HG03159 (cell line): ENCODE measurements at regions not wholly inside any gene's neighbourhood (a gene's known extent, or its start where the extent isn't known, plus 50 kb on each side); places are given as distances from the start of the nearest gene placed in this dataset.

ENCODE experiments used
- ATAC-seq: cut with Tn5 transposase; IDR thresholded peaks from one replicate; pipeline ENCODE4 v1.9.1; 2021; ENCODE audit warnings: mild to moderate bottlenecking, moderate library complexity; ENCODE audit not compliant: unreplicated experiment

- no peak for ATAC-seq
Observed at GRCh38 chr16:8519179-8519578, 71.1 kb downstream of the TMEM114 start.

DNA sequence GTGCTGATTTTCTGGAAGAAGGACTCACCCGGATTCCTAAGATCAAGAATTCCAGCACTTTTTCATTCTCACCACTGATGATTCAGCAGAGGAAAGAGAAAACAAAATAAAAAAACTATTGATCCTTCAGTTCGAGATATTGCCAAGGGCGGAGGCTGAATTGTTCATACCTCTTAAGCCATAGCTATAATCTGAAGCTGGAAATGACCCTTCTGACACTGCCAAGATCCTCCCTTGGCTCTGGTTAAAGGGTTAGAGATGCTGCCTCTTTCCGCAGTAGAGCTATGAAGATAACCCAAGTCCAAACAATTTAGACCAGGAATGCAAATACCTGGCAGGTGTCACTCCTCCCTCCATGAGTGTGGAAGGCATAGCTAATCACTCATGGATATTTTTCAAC, 73.0 kb downstream of the TMEM114 start:
- no peak for ATAC-seq

DNA sequence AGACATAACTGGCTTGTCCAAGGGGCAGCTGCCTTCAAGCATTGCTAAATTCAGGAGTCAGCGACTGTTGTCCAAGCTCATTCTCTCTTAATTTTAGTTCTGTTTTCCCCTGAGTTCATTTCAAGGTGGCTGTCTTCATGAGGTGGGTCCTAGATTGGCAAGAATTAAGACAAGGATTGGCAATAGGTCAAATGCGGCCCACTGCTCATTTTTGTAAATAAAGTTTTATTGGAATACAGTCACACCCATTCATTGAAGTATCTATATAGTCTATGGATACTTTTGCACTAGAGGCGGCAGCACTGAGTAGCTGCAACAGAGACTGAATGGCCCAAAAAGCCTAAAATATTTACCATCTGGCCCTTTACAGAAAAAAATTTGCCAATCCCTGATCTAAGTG, 73.8 kb downstream of the TMEM114 start:
- ATAC-seq = no peak

DNA sequence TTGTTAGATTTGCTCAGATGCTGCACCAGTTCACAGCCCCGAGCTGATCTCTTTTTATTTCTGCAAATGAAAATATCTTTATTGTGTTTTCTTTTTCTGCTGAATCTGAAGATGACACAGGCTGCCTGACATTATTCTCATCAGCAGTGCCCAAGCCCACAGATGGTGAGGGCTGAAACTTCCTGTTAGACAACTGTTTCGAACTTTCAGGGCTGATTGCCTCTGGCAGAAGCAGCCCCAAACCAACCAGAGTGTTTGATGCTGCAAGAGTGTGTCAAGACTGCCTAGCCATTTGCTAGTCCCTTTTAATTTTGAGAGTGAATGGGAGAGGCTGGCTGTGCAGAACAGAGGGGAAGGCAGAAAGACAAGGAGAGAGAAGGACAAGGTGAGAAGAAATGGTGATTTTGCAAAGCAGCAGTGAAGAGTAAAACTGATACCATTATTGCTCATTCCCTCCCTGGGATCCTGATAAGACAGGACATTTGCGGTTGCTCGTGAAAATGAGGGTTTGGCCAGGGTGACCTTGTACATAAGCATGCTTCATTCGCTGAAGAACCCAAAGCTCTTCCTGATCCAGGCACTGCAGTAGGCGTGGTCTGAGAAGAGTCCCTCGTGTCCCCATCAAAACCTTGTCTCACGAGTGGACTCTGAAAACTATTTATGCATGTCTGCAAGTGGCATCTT, 77.2 kb downstream of the TMEM114 start:
- peak; percentile 61 for ATAC-seq

DNA sequence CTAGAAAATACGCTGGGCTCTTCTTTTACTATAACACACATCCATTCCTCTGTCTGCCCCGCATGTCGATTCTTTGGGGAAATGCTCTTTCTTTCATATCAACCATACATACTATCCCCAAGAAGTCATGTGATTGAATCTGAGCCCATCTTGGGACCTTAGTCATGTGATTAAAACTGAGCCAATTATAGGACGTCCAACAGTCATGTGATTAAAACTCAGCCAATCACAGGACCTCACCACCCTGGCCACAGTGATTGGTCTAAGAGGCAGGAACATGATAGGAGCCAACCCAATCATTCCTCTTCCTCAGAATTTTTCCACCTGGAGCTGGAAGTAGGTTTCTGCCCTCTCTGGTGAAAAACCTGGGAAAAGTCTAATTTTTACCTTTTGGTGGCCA, 78.8 kb downstream of the TMEM114 start:
- ATAC-seq = no peak

DNA sequence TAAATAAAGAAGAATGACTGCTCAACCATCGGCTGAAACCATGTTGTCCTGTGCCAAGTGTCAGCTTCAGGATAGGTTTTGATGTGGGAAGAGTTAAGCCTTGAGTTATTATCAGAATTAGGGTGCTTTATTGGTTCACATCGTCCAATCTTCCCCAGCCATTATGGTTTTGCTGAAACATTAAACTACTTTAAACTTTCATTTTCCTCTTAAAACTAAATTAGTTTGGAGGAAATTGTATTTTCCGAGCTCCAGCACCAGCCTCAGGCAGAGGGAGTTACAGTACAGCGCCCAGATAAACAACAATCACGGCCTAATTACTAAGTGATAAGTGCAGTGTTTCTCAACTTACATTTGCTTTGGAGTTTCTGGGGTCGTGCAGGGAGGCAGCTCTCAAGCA, 80.2 kb downstream of the TMEM114 start:
- ATAC-seq = no peak

- no peak for ATAC-seq
Observed at GRCh38 chr16:8505327-8505991, 84.9 kb downstream of the TMEM114 start.

GRCh38 chr16:8502446-8502845, 87.9 kb downstream of the TMEM114 start:
- ATAC-seq = no peak

DNA sequence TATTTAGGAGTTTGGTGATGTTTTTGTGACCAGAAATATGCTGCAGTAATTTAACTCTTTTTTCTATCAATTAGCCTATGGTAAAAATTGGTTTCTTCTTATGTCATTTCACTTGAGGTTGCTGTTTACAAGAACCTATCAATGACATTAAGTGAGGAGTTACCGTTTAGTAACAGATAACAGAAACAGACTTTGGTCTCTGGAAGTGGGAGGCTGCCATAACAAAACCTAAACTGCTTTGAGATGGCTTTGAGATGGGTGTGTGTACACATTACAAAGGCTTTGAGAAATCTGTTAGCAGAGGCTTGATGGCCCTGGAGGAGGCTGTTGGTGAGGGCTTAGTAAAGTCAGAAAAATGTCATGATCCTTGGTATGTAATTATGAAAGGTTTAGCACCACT, 90.0 kb downstream of the TMEM114 start:
- no peak for ATAC-seq

DNA sequence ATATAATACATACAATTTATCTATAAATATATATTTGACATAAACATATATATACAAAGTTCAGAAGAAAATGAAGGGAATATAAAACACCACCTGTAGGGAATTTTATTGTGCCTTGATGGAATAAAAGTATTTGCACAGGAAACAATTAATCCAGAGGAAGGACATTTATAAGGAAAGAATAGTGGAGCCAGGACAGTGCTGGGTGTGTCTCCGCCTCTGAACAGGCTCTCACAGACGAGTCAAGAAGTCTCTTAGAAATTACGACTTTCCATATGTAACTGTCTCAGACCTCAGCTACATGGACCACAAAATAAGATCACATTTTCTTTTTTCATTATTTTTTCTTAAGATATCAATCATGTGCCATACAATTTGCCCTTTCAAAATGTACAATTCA, 93.9 kb downstream of the TMEM114 start:
- no peak for ATAC-seq

- no peak for ATAC-seq
Observed at GRCh38 chr16:8493972-8494371, 96.3 kb downstream of the TMEM114 start.

- no peak for ATAC-seq
Observed at GRCh38 chr16:8492690-8493089, 97.6 kb downstream of the TMEM114 start.

DNA sequence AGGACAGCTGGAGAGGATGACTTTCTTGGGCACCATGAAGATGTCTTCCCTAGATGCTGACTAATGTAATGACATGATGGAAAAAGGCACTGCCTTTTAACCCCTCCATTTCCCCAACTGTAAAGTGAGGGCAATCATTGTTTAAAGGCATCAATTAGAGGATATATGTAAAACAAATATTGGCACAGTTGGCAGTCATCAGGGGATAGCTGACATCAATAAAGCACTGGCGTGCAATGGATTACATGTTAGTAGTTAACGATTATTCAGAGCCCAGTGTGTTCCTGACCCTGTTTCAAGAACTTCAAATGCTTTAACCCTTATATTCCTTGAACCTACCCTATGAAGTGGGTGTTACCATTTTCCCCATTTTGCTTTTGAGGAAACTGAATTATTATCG, 100.7 kb downstream of the TMEM114 start:
- no peak for ATAC-seq

DNA sequence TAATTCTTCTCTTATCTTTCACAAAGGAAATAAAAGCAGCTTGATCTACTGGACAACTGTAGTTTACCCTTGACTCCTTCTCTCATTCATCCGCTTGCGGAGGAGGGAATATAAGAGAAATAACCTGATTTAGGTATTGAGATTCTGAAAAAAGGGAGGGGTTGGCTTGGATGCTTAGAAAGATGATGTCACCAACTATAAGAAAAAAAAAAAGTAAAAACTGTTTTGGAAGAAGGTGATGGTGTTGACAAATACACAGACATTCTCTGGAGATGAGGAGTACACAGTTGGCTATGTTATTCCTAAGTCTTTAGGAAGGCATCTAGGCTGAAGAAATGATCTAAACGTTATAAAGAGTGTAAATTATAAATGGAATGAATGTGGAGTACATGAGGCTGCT, 103.3 kb downstream of the TMEM114 start:
- ATAC-seq = no peak

DNA sequence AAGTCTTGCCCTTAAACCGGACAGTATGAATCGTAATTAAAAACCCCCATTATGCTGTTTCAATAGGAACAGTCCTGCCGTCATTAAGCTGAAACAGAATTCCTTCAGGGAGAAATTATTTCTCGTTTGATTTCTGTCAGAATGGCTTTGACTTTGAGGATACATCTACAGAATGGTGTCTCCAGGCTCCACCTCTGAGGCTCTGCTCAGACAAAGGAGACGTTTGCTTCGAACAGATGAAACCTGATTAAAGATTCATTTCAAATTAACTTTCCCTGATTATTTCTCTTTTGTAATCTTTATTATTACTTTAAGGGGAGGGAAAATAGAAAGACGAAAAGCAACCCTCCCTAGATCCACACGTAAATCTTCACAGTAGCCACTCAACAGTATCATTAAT, 106.9 kb downstream of the TMEM114 start:
- no peak for ATAC-seq

DNA sequence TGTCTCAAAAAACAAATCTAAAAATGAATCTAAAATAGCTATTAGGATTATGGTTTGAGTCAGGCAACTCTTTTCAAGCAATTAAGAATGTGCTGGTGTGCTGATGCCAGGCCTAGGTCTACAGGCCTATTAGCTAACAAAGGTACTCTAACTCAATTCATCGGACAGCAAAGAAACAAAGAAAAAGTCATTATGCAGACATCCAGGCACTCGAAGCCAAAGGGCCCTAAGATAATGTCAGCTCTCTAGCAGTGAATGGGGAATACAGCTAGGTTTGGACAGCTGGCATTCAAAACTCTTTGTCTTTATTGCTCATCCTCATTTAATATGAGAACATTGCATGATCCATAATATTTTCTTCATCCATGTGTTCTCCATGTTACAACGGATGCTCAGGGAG, 108.5 kb downstream of the TMEM114 start:
- no peak for ATAC-seq

- ATAC-seq = no peak
Observed at GRCh38 chr16:8476824-8477223, 113.5 kb downstream of the TMEM114 start.

- no peak for ATAC-seq
Observed at GRCh38 chr16:8474587-8474986, 115.7 kb downstream of the TMEM114 start.

DNA sequence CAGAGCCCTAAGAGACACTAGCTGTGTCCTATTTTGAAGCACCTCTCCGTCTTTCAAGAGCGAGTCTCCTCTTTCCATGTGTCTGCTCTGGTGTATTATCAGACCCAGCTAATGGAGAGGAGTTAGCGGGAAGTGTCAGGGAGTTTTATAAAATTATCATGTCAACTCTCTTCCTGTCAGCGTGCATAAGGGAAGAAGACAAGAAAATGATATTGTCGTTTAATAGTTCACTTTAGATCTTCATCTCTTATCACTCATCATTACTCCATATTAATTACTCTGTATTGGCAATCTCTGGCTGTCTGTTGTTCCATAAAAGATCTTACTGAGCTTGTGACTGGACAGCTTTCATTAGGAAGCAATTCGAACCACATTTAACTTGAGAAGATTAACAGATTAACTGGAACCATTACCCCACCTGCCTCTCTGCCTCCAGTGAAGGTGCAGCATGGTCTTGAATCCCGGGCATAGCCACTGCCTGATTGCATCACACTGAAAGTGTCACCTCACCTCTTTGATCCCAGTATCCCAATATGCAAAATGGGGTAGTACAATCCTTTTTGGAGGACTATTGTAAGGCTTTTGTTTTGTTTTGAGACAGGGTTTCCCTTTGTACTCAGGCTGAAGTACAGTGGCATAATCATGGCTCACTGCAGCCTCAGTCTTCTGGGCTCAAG, 121.1 kb downstream of the TMEM114 start:
- no peak for ATAC-seq

DNA sequence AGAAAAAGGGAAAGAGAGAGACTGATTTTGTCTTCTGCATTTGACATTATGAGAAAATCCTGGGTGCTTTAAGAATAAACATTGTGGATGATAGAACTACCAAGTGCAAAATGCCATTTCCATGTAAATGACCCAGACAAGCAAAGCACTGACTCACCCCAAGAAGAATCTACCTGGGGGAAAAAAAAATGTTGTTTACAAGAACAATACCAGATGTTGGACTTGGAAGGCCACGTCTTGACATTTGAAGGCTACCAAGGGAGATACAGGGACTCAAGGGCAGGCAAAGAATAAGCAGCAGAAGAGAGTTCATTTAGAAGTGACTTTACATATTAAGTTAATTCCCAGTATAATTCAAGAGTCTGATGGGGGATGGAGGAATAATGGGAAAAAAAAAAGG, 125.3 kb downstream of the TMEM114 start:
- no peak for ATAC-seq

GRCh38 chr16:8459085-8459733, 131.1 kb downstream of the TMEM114 start:
- no peak for ATAC-seq
